Spinal cord (tissue), 9 donors: ENCODE measurements at regions not wholly inside any gene's neighbourhood (a gene's known extent, or its start where the extent isn't known, plus 50 kb on each side); places are given as distances from the start of the nearest gene placed in this dataset.

Experiments used
- DNase-seq, 6 donors: peaks; one replicate each; pipeline versions ENCODE4 v3.0.0 to v3.0.0-alpha.2; 2013 to 2015; ENCODE audit warnings: low spot score in 6 of 6, low read depth in 4 of 6
- H3K27ac ChIP-seq: one replicate; pipeline ENCODE4 v1.5.1; 2013; ENCODE audit warnings: low read depth, low read length, control low read depth
- H3K27me3 ChIP-seq: one replicate; pipeline ENCODE4 v1.6.1; 2013; ENCODE audit warnings: low read length; ENCODE audit not compliant: control insufficient read depth, insufficient read depth
- H3K36me3 ChIP-seq: one replicate; pipeline ENCODE4 v1.6.1; 2013; ENCODE audit warnings: low read length; ENCODE audit not compliant: control insufficient read depth, insufficient read depth
- H3K4me1 ChIP-seq: one replicate; pipeline ENCODE4 v1.6.1; 2013; ENCODE audit warnings: low read length; ENCODE audit not compliant: control insufficient read depth, insufficient read depth
- H3K4me3 ChIP-seq: one replicate; pipeline ENCODE4 v1.5.1; 2013; ENCODE audit warnings: low read depth, low read length, control low read depth
- H3K9me3 ChIP-seq: one replicate; pipeline ENCODE4 v1.6.1; 2013; ENCODE audit warnings: low read length; ENCODE audit not compliant: control insufficient read depth, insufficient read depth
- WGBS: methylation state at CpG from one replicate; pipeline ENCODE4 v1.1.5; 2013; ENCODE audit warnings: missing lambda C conversion rate; ENCODE audit not compliant: insufficient coverage; 5-methylcytosine and 5-hydroxymethylcytosine counted together
- donor health status: healthy.

DNA sequence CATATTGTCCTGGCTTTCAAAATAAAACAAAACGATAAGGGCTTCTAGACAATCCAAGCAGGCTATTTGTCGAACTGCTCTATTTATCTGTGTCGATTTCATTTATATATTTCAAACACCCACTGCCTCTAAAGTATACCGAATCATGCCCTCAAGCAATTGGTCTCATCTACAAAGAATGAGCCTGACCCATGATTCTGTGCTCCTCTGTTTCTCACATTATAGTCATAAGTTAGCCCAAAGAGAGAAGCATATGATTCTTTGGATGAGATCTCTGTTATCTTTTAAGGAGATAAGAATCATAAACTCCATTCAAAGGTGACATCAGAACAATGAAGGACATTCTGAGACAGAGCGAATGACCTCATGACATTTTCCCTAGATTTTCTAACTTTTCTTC is 191.1 kb downstream of the MAP2K6 start:
- Histone ChIP-seq H3K27me3 (no peaks in the 10 kb centered on the region), H3K36me3 (no peaks in the 10 kb centered on the region), H3K4me1 (peaks cover 3% of the 10 kb centered on the region), H3K9me3 (no peaks in the 10 kb centered on the region), H3K27ac (no peak overlapping the region), H3K4me3 (no peak overlapping the region)
- 85% methylated on average over 2 of the region's 5 CpGs for WGBS
- DNase-seq: no peak

DNA sequence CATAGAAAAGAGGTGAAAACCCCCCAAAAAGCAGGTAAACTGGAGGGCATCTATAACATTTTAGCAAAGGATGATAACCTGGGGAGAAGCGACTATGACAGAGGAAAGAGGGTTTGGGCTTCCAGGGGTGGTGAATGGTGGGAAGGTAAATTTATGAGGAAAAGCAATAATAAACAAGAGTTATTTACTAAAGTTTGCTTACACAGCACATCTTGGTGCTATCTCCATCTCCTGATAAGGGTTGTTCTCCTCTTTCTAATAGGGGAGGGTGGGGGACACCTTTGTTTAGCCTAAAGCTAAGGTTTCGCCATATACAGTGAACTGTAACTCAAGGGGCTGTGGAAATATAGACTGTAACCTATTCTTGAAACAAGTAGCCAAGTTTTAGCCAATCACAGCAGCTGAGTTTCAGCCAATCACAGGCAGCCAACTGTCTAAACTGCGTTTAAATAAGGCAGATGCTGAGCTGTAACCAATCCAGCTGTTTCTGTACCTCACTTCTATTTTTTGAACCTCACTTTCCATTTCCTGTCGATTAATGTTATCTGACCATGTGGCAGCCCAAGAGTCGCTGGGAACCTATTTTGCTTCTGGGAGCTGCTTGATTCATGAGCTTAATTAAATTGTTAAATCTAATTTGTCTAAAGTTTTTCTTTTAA is 191.8 kb downstream of the MAP2K6 start:
- Histone ChIP-seq H3K27me3 (no peaks in the 10 kb centered on the region), H3K4me1 (peaks cover 3% of the 10 kb centered on the region), H3K36me3 (no peaks in the 10 kb centered on the region), H3K27ac (no peak overlapping the region), H3K4me3 (no peak overlapping the region), H3K9me3 (no peaks in the 10 kb centered on the region)
- WGBS: 100% methylated on average over 1 of the region's 5 CpGs
- no peak for DNase-seq

DNA sequence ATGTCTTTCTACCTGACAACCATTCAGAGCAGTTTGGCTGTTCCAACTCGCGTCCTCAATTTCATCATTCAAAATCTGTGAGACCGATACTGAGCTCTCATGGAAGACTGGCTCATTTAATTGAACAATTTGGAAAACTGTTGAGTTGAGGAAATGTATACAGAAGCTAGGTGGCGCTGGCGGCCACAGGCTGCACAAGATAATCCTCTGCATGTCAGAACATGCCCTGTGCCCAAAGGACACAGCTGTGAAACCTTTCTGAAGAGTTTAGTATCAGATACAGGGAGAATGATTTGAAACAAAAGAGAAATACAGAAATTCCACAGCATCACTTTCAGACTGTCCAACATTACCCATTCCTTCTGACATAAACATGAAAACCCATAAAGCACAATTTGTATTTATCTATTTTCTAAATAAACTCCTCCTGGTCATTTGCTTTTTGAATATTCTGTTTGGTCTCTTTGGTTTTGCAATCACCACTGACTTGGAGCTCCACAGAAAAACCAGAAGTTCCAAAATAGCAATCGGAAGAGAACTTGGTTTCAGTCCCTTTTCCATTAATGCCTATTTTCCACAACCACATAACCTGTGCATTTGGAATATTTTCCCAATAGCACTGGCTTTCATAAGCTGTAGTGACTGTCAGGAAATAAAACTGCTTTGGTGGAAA is 192.8 kb downstream of the MAP2K6 start:
- DNase-seq: peak; percentile 33 to 90 (median 56)
- Histone ChIP-seq H3K36me3 (no peaks in the 10 kb centered on the region), H3K27me3 (no peaks in the 10 kb centered on the region), H3K4me1 (peaks cover 3% of the 10 kb centered on the region), H3K27ac (no peak overlapping the region), H3K4me3 (no peak overlapping the region), H3K9me3 (no peaks in the 10 kb centered on the region)
- WGBS: 0% methylated on average over 2 of the region's 6 CpGs

DNA sequence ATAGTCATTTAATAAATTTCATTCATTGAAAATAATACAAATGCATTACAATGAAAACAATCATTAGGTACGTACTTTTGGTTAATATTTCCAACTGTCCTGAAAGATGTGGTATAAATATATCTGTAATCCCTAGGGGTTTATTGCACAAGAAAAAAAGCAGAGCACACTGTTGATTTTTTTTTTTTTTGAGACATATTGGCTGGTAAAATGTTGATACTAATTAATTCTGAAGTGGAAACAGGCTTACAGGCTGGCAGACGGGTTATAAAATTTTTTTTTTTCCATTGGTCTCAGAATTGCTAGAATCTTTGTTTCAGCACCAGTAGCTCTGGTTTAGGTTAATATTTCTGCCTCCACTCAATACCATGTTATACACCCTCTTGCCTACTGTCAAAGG is 193.6 kb downstream of the MAP2K6 start:
- Histone ChIP-seq H3K9me3 (no peaks in the 10 kb centered on the region), H3K27ac (no peak overlapping the region), H3K4me3 (no peak overlapping the region), H3K4me1 (peaks cover 3% of the 10 kb centered on the region), H3K36me3 (no peaks in the 10 kb centered on the region), H3K27me3 (no peaks in the 10 kb centered on the region)
- no CpG with 5 or more reads among the region's 2 CpGs for WGBS
- DNase-seq: peak in 1 of 6 donors; percentile 32

DNA sequence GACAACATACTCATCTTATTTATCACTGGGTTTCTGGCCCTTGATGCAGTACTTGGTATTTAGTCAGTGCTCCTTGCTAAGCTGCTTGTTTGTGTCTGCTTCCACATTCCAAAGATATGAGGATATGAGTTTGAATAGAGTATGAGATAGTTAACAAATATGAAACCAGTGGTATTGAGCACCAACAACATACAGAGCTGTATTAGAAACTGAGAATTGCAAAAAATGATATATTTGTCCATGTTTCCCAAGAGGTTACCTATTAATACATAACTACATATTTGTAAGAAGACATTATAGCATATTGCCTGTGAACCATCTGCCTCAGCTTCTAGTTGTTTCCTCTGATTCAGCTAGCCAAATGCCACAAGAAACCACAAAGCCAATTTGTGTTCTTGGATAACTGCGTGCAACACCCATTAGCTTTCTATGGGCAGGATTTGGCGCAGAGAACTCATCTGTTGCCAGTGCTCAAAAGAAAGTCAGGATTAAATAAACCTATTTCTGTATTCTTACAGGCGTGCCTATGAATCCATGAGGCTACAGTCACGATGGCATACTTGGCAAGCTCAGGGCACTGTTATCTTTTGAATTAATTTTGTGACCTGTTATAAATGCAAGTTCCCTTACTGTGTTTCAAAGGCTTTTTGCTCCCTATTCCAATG is 194.4 kb downstream of the MAP2K6 start:
- H3K4me3 ChIP-seq: no peak overlapping the region
- no peaks in the 10 kb centered on the region for H3K36me3 ChIP-seq
- H3K4me1 ChIP-seq: peaks cover 3% of the 10 kb centered on the region
- H3K27me3 ChIP-seq: no peaks in the 10 kb centered on the region
- peak in 2 of 6 donors; percentile 25 to 80 for DNase-seq
- no peaks in the 10 kb centered on the region for H3K9me3 ChIP-seq
- no peak overlapping the region for H3K27ac ChIP-seq
- WGBS: 28% methylated on average over 2 of the region's 4 CpGs

DNA sequence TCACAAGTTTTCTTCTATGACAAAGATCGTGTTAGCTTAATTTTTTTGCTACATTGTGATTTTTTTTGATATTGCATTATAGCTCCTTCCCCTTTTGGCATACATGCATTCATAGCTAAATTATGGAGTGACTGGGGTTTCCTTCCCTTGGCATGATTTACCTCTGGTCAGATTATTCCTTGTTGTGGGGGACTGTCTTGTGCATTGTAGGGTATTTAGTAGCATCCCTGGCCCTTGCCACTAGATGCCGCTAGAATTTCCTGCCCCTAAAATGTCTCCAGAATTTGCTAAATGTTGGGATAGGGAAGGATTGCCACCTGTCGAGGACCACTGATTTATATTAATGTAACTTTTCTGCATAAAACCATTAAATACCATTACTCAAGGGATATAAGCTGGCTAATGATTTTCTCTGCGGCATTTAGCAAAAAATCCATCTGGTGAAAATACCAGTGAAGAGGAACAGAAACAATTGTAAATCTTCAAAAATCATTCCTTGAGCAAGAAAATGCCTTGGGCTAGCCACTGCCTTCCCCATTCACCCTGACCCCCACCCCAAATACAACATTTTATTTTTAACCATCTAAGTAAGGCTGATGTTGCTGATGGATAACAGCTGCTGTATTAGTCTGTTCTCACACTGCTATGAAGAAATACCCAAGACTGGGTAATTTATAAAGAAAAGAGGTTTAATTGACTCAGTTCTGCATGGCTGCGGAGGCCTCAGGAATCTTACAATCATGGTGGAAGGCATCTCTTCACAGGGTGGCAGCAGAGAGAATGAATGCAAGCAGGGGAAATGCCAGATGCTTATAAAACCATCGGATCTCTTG is 195.2 kb downstream of the MAP2K6 start:
- no peaks in the 10 kb centered on the region for H3K36me3 ChIP-seq
- no peaks in the 10 kb centered on the region for H3K27me3 ChIP-seq
- H3K9me3 ChIP-seq: no peaks in the 10 kb centered on the region
- 67% methylated on average over 2 of the region's 6 CpGs for WGBS
- H3K4me3 ChIP-seq: no peak overlapping the region
- DNase-seq: peak in 2 of 6 donors; percentile 14 to 28
- H3K4me1 ChIP-seq: peaks cover 3% of the 10 kb centered on the region
- no peak overlapping the region for H3K27ac ChIP-seq

DNA sequence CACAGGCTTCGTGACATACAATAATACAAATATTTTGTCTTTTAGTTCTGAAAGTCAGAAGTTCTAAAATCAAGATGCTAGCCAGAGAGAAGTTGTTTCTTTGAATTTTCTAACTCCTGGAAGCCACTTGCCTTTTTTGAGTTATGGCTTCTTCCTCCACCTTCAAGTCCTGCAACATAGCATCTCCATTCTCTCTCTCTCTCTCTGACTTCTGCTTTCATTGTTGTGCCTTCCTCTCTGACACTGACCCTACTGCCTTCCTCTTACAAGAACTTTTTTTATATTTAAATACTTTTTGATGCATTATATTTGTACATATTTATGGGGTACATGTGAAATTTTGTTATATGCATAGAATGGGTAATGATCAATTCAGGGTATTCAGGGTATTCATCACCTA is 205.9 kb downstream of the MAP2K6 start:
- no peak for DNase-seq
- Histone ChIP-seq H3K36me3 (no peaks in the 10 kb centered on the region), H3K27ac (no peak overlapping the region), H3K27me3 (no peaks in the 10 kb centered on the region), H3K4me1 (no peaks in the 10 kb centered on the region), H3K4me3 (no peak overlapping the region), H3K9me3 (no peaks in the 10 kb centered on the region)
- no CpG with 5 or more reads among the region's 1 CpG for WGBS

DNA sequence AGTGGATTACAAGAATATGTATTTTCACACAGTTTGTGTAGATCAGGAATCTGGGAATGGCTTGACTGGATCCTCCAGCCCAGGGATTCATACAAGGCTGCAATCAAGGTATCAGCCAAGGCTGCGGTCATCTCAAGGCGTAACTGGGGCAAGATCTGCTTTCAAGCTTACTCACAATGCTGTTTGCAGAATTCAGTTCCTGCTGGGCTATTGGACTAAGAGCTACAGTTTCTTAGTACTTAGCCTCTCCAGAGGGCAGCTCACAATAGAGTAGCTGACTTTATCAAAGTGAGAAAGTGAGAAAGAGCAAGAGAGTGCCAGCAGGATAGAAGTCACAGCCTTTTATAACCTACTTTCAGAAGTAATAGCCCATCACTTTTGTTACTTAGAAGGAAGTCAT is 211.0 kb downstream of the MAP2K6 start:
- Histone ChIP-seq H3K4me3 (no peak overlapping the region), H3K27me3 (no peaks in the 10 kb centered on the region), H3K9me3 (no peaks in the 10 kb centered on the region), H3K36me3 (no peaks in the 10 kb centered on the region), H3K27ac (no peak overlapping the region), H3K4me1 (no peaks in the 10 kb centered on the region)
- 60% methylated on average over 1 of the region's 2 CpGs for WGBS
- no peak for DNase-seq

DNA sequence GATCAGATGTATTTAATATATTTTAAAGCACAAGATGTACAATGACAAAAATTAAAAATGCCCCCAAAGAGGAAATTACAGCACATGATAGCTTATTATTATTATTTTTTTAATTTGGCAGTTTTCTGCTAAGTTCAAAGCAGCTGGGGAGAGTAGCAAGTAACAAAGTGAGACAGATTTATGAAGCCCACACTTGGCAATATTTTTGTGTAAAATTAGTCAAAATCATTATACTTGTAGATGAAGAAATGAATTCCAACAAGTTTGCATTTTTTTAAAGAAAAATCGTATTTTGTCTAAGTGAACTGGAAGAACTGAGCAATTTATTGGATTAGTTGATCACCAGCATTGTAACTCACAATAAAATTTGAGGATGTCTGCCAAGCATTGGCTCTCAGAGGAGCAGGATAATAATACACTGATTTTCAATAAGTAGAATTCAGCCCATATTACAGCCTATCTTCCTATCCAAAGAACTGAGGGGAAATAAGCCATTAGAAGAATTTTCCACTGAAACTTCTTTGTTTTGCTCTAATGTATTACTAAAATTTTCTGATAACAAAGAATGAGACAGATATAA is 215.6 kb downstream of the MAP2K6 start:
- no peaks in the 10 kb centered on the region for H3K27me3 ChIP-seq
- H3K36me3 ChIP-seq: no peaks in the 10 kb centered on the region
- H3K27ac ChIP-seq: no peak overlapping the region
- WGBS: no CpG with 5 or more reads among the region's 1 CpG
- H3K4me1 ChIP-seq: no peaks in the 10 kb centered on the region
- no peaks in the 10 kb centered on the region for H3K9me3 ChIP-seq
- no peak overlapping the region for H3K4me3 ChIP-seq
- DNase-seq: peak in 2 of 6 donors; percentile 56 to 66
